ENCODE measurements at regions not wholly inside any gene's neighbourhood (a gene's known extent, or its start where the extent isn't known, plus 50 kb on each side); places are given as distances from the start of the nearest gene placed in this dataset.
"Not testable (repeated sequence)": the region's sequence is repeated elsewhere in the genome, so short reads cannot be mapped to it uniquely, and the experiment has no call there.

GRCh38 chr11:69905611-69906452 is 86.6 kb upstream of the FGF3 start:
- no peak for DNase-seq

GRCh38 chr11:69906453-69906907 is 87.3 kb upstream of the FGF3 start:
- DNase-seq: no peak

- no peak for DNase-seq
These were observed 88.4 kb upstream of the FGF3 start for GRCh38 chr11:69907611-69908010.

- DNase-seq: no peak
These were observed 89.5 kb upstream of the FGF3 start for GRCh38 chr11:69908511-69909220.

GRCh38 chr11:69909561-69910518 is 90.6 kb upstream of the FGF3 start:
- no peak for DNase-seq

GRCh38 chr11:69910519-69911309 is 91.5 kb upstream of the FGF3 start:
- DNase-seq: no peak

- no peak for DNase-seq
These were observed 92.3 kb upstream of the FGF3 start for GRCh38 chr11:69911310-69912160.

GRCh38 chr11:69912161-69912910 is 93.1 kb upstream of the FGF3 start:
- no peak for DNase-seq

GRCh38 chr11:69912911-69913451 is 93.8 kb upstream of the FGF3 start:
- no peak for DNase-seq

GRCh38 chr11:69913591-69914285 is 94.5 kb upstream of the FGF3 start:
- no peak for DNase-seq

GRCh38 chr11:69914286-69915150 is 95.3 kb upstream of the FGF3 start:
- no peak for DNase-seq

- no peak for DNase-seq
These were observed 95.9 kb upstream of the FGF3 start for GRCh38 chr11:69915151-69915500.

- no peak for DNase-seq
These were observed 96.5 kb upstream of the FGF3 start for GRCh38 chr11:69915501-69916250.

- DNase-seq: not testable (repeated sequence)
These were observed 97.0 kb upstream of the FGF3 start for GRCh38 chr11:69916251-69916649.

- DNase-seq: no peak
These were observed 97.7 kb upstream of the FGF3 start for GRCh38 chr11:69916806-69917387.

- no peak for DNase-seq
These were observed 98.3 kb upstream of the FGF3 start for GRCh38 chr11:69917529-69917928.

- DNase-seq: no peak
These were observed 99.2 kb upstream of the FGF3 start for GRCh38 chr11:69918231-69918937.

Data from cerebellar nuclear complex (tissue), 1 donor.